ENCODE measurements at regions not wholly inside any gene's neighbourhood (a gene's known extent, or its start where the extent isn't known, plus 50 kb on each side); places are given as distances from the start of the nearest gene placed in this dataset.

GRCh38 chr22:48072777-48073176, 1310.3 kb downstream of the TBC1D22A start:
- Histone ChIP-seq H3K27ac (ENCODE audit: extremely low read length, insufficient read depth, low read length) (no peak overlapping the region), H3K79me2 (ENCODE audit: insufficient read depth, low read length) (no peaks in the 10 kb centered on the region)

GRCh38 chr22:48071828-48072227, 1309.4 kb downstream of the TBC1D22A start:
- no peak for FAIRE-seq
- POLR2A ChIA-PET, result no interaction called here
- TF ChIP-seq ZFP41 (CRISPR knock-in tag; IDR thresholded peaks at IDR 0.05; ENCODE audit: borderline replicate concordance) (no peak), ISL2 (CRISPR knock-in tag; IDR thresholded peaks at IDR 0.05) (no peak), ZNF12 (CRISPR knock-in tag; IDR thresholded peaks at IDR 0.05) (no peak), ZNF569 (CRISPR knock-in tag; IDR thresholded peaks at IDR 0.05; ENCODE audit: borderline replicate concordance) (no peak), KMT2B (CRISPR knock-in tag; IDR thresholded peaks at IDR 0.05) (no peak), TAF15 (IDR thresholded peaks at IDR 0.05; ENCODE audit: low read depth, low read length, poor library complexity, severe bottlenecking) (no peak), STAT6 (CRISPR knock-in tag; IDR thresholded peaks at IDR 0.05; ENCODE audit: borderline replicate concordance) (no peak), ARID2 (CRISPR knock-in tag; IDR thresholded peaks at IDR 0.05; ENCODE audit: borderline replicate concordance) (no peak), ZNF547 (CRISPR knock-in tag; IDR thresholded peaks at IDR 0.05) (no peak)

More at GRCh38 chr22:48072777-48073176, 1310.3 kb downstream of the TBC1D22A start:
- peaks cover 2 to 12% of the 10 kb centered on the region in 2 experiments; a peak in 4 of 5 replicates for H3K27me3 ChIP-seq (ENCODE audit: control insufficient read depth in 1 of 2, insufficient read depth in 2 of 2, low read length in 2 of 2)
- ATAC-seq (no peak), DNase-seq (ENCODE audit: low spot score) (no peak), FAIRE-seq (no peak)
- no TSS peak for BruUV-seq (replicated peaks)
- intact Hi-C loops (cut with micrococcal nuclease; ENCODE audit: unreplicated experiment), result no loop called here
- no peaks in the 10 kb centered on the region for H3K36me3 ChIP-seq (replicated peaks in 1 of 2; ENCODE audit: control insufficient read depth in 1 of 2, insufficient read depth in 2 of 2, low read length in 2 of 2)
- no peaks in the 10 kb centered on the region for H3K9me3 ChIP-seq (ENCODE audit: low read length)
- in situ Hi-C loops (cut with HindIII; ENCODE audit: extremely low pct_ligation_motif_present, low pct_unique_long_range_greater_than_20kb), result no loop called here
- H3K4me1 ChIP-seq (ENCODE audit: insufficient read depth, low read length), result no peaks in the 10 kb centered on the region
- no peak overlapping the region for H3K4me2 ChIP-seq (ENCODE audit: low read depth, low read length)
- no peak overlapping the region for H2AFZ ChIP-seq (ENCODE audit: low read length)
- H3K4me3 ChIP-seq (replicated peaks in 1 of 3; ENCODE audit: insufficient read depth in 1 of 3, low read depth in 2 of 3, low read length in 3 of 3), result no peak overlapping the region
- H4K20me1 ChIP-seq (ENCODE audit: insufficient read depth, low read length), result no peaks in the 10 kb centered on the region
- H3K9ac ChIP-seq (ENCODE audit: insufficient read depth, low read depth, low read length), result no peak overlapping the region
- CTCF ChIA-PET (ENCODE audit: low intra/inter-chr PET ratio, low total read pairs), result no interaction called here
- WGBS (ENCODE audit: low lambda C conversion rate), result 4% methylated on average over 6 of the region's 6 CpGs
- POLR2A ChIA-PET, result no interaction called here
- TF ChIP-seq NCOR1 (IDR thresholded peaks at IDR 0.05; ENCODE audit: borderline replicate concordance, low read length) (no peak), NKX3-1 (CRISPR knock-in tag; IDR thresholded peaks at IDR 0.05) (no peak), ZBTB39 (CRISPR knock-in tag; IDR thresholded peaks at IDR 0.05) (no peak), ARNTL (CRISPR knock-in tag; IDR thresholded peaks at IDR 0.05) (no peak), ZNF879 (CRISPR knock-in tag; IDR thresholded peaks at IDR 0.05) (no peak), REXO4 (CRISPR knock-in tag; IDR thresholded peaks at IDR 0.05; ENCODE audit: borderline replicate concordance) (no peak)

More at GRCh38 chr22:48071828-48072227, 1309.4 kb downstream of the TBC1D22A start:
- in situ Hi-C loops (cut with HindIII; ENCODE audit: extremely low pct_ligation_motif_present, low pct_unique_long_range_greater_than_20kb), result no loop called here
- Histone ChIP-seq H4K20me1 (ENCODE audit: insufficient read depth, low read length) (no peaks in the 10 kb centered on the region), H3K4me2 (ENCODE audit: low read depth, low read length) (no peak overlapping the region), H3K27me3 (ENCODE audit: control insufficient read depth in 1 of 2, insufficient read depth in 2 of 2, low read length in 2 of 2) (peaks cover 0 to 18% of the 10 kb centered on the region in 2 experiments; a peak in 4 of 5 replicates), H2AFZ (ENCODE audit: low read length) (no peak overlapping the region), H3K27ac (ENCODE audit: extremely low read length, insufficient read depth, low read length) (no peak overlapping the region), H3K4me3 (replicated peaks in 1 of 3; ENCODE audit: insufficient read depth in 1 of 3, low read depth in 2 of 3, low read length in 3 of 3) (no peak overlapping the region), H3K36me3 (replicated peaks in 1 of 2; ENCODE audit: control insufficient read depth in 1 of 2, insufficient read depth in 2 of 2, low read length in 2 of 2) (no peaks in the 10 kb centered on the region), H3K79me2 (ENCODE audit: insufficient read depth, low read length) (no peaks in the 10 kb centered on the region), H3K9me3 (ENCODE audit: low read length) (no peaks in the 10 kb centered on the region), H3K4me1 (ENCODE audit: insufficient read depth, low read length) (no peaks in the 10 kb centered on the region), H3K9ac (ENCODE audit: insufficient read depth, low read depth, low read length) (no peak overlapping the region)
- no TSS peak for BruUV-seq (replicated peaks)
- CTCF ChIA-PET (ENCODE audit: low intra/inter-chr PET ratio, low total read pairs), result no interaction called here
- 19% methylated on average over 7 of the region's 7 CpGs for WGBS (ENCODE audit: low lambda C conversion rate)
- intact Hi-C loops (cut with micrococcal nuclease; ENCODE audit: unreplicated experiment), result no loop called here
- ATAC-seq, result no peak
- DNase-seq (ENCODE audit: low spot score), result no peak

All from HepG2 (cell line).